Tibial nerve (tissue), 4 donors: ENCODE measurements at regions not wholly inside any gene's neighbourhood (a gene's known extent, or its start where the extent isn't known, plus 50 kb on each side); places are given as distances from the start of the nearest gene placed in this dataset.

Source experiments
- DNase-seq, 2 donors: peaks; one replicate each; pipeline ENCODE4 v3.0.0-alpha.2; 2019; ENCODE audit warnings: low spot score in 2 of 2
- H3K27ac ChIP-seq, 4 donors: fragments of 200-600 bp; sonication (generic) in 3 of 4; one replicate each; pipeline ENCODE4 v1.5.1; 2017 to 2019; ENCODE audit warnings: mild to moderate bottlenecking in 1 of 4
- H3K27me3 ChIP-seq, 2 donors: fragments of 200-600 bp; sonication (generic) in 1 of 2; one replicate each; pipeline versions ENCODE4 v1.5.1 to v1.6.0; 2017 to 2019
- H3K36me3 ChIP-seq, 3 donors: fragments of 200-600 bp; sonication (generic); one replicate each; pipeline ENCODE4 v1.5.1; 2018 to 2019
- H3K4me1 ChIP-seq, 4 donors: fragments of 200-600 bp; sonication (generic) in 3 of 4; one replicate each; pipeline ENCODE4 v1.5.1; 2017 to 2019
- H3K4me3 ChIP-seq, 4 donors: fragments of 200-600 bp; sonication (generic) in 3 of 4; one replicate each; pipeline ENCODE4 v1.5.1; 2017 to 2019; ENCODE audit warnings: mild to moderate bottlenecking in 1 of 4, moderate library complexity in 1 of 4
- H3K9me3 ChIP-seq, 4 donors: fragments of 200-600 bp; sonication (generic) in 3 of 4; one replicate each; pipeline ENCODE4 v1.5.1; 2017 to 2019
- EP300 ChIP-seq, 2 donors: sonication (generic); formaldehyde crosslinking; IDR thresholded peaks; one replicate each; pipeline ENCODE4 v1.6.1; 2017; ENCODE audit warnings: antibody characterized with exemption in 2 of 2, mild to moderate bottlenecking in 1 of 2
- POLR2A ChIP-seq, 2 donors: fragments of 450-650 bp; IDR thresholded peaks; one replicate each; pipeline ENCODE4 v1.6.1; 2017; ENCODE audit warnings: antibody characterized with exemption in 2 of 2, mild to moderate bottlenecking in 2 of 2, moderate library complexity in 2 of 2
- WGBS, 2 donors: methylation state at CpG; one replicate each; pipeline ENCODE4 v1.1.5; 2018; 5-methylcytosine and 5-hydroxymethylcytosine counted together
- TF ChIP-seq, protein P1 (sequence below), 5 experiments: fragments of 200-600 bp in 3 of 5; fragments of 450-650 bp in 2 of 5; sonication (generic) in 3 of 5; IDR thresholded peaks; one replicate each; pipeline ENCODE4 v1.5.1; 2016 to 2019; ENCODE audit warnings: antibody characterized with exemption in 5 of 5, mild to moderate bottlenecking in 3 of 5, moderate library complexity in 2 of 5

DNA sequence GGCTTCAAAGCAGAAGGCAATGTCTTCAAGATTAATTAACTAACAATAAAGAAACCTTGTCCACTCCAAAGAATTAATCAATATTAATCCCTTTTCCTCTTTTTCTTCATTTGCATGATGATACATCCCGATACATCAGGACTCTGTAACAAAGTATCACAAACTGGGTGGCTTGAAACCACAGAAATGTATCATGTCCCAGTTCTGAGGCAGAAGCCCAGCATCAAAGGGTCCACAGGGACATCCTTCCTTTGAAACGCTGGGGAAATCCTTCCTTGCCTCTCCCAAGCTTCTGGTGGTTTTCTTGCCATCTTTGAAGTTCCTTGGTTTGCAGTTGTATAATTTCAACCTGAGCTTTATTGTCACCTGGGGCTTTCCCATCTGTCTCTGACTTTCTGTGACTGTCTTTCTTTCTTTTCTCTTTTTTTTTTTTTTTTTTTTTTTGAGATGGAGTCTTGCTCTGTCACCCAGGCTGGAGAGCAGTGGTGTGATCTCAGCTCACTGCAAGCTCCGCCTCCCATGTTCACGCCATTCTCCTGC lies 210.2 kb upstream of the ADARB2 start:
- Histone ChIP-seq H3K36me3 (no peaks in the 10 kb centered on the region), H3K9me3 (peaks cover 0 to 3% (median 0%) of the 10 kb centered on the region in 4 donors), H3K27me3 (no peaks in the 10 kb centered on the region), H3K4me1 (no peaks in the 10 kb centered on the region), H3K27ac (no peak overlapping the region), H3K4me3 (no peak overlapping the region)
- TF ChIP-seq EP300 (IDR thresholded peaks at IDR 0.05): no peak
- TF ChIP-seq POLR2A (IDR thresholded peaks at IDR 0.05): no peak
- no peak for DNase-seq
- WGBS, 2 donors: 83 to 91% methylated on average over 4 of the region's 4 CpGs

DNA sequence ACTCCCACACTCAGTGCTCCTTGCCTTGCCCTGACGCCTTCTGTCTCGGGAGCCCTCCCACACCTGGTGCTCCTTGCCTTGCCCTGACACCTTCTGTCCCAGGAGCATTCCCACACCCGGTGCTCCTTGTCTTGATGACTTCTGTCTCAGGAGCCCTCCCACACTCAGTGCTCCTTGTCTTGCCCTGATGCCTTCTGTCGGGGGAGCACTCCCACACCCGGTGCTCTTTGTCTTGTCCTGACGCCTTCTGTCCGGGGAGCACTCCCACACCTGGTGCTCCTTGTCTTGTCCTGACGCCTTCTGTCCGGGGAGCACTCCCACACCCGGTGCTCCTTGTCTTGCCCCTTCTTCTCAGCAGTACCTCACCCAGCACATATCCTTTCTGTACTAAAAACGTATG lies 207.2 kb upstream of the ADARB2 start:
- H3K4me3 ChIP-seq: no peak overlapping the region
- WGBS, 2 donors: 82% methylated on average over 11 of the region's 11 CpGs
- no peaks in the 10 kb centered on the region for H3K4me1 ChIP-seq
- H3K36me3 ChIP-seq: no peaks in the 10 kb centered on the region
- no peak for DNase-seq
- TF ChIP-seq EP300 (IDR thresholded peaks at IDR 0.05): no peak
- TF ChIP-seq, protein P1, sequence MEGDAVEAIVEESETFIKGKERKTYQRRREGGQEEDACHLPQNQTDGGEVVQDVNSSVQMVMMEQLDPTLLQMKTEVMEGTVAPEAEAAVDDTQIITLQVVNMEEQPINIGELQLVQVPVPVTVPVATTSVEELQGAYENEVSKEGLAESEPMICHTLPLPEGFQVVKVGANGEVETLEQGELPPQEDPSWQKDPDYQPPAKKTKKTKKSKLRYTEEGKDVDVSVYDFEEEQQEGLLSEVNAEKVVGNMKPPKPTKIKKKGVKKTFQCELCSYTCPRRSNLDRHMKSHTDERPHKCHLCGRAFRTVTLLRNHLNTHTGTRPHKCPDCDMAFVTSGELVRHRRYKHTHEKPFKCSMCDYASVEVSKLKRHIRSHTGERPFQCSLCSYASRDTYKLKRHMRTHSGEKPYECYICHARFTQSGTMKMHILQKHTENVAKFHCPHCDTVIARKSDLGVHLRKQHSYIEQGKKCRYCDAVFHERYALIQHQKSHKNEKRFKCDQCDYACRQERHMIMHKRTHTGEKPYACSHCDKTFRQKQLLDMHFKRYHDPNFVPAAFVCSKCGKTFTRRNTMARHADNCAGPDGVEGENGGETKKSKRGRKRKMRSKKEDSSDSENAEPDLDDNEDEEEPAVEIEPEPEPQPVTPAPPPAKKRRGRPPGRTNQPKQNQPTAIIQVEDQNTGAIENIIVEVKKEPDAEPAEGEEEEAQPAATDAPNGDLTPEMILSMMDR (IDR thresholded peaks at IDR 0.05): no peak
- TF ChIP-seq POLR2A (IDR thresholded peaks at IDR 0.05): no peak
- H3K27ac ChIP-seq: no peak overlapping the region
- H3K9me3 ChIP-seq: no peaks in the 10 kb centered on the region
- H3K27me3 ChIP-seq: no peaks in the 10 kb centered on the region

DNA sequence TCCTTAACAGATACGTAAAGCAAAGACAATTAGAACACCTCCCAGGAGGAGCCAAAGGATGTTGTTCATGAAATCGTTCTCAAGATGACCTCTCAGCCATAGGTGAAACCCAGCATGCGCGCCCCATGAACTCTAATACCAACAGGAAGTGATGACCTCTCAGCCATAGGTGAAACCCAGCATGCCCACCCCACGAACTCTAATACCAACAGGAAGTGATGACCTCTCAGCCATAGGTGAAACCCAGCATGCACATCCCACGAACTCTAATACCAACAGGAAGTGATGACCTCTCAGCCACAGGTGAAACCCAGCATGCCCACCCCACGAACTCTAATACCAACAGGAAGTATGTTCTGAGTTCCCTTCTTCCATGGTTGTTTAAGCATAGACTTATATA lies 205.2 kb upstream of the ADARB2 start:
- Histone ChIP-seq H3K9me3 (no peaks in the 10 kb centered on the region), H3K4me1 (no peaks in the 10 kb centered on the region), H3K36me3 (no peaks in the 10 kb centered on the region), H3K4me3 (no peak overlapping the region), H3K27me3 (no peaks in the 10 kb centered on the region), H3K27ac (no peak overlapping the region)
- DNase-seq: no peak
- TF ChIP-seq EP300 (IDR thresholded peaks at IDR 0.05): no peak
- TF ChIP-seq, protein P1 (IDR thresholded peaks at IDR 0.05): no peak
- TF ChIP-seq POLR2A (IDR thresholded peaks at IDR 0.05): no peak
- WGBS, 2 donors: 46 to 47% methylated on average over 7 of the region's 7 CpGs

DNA sequence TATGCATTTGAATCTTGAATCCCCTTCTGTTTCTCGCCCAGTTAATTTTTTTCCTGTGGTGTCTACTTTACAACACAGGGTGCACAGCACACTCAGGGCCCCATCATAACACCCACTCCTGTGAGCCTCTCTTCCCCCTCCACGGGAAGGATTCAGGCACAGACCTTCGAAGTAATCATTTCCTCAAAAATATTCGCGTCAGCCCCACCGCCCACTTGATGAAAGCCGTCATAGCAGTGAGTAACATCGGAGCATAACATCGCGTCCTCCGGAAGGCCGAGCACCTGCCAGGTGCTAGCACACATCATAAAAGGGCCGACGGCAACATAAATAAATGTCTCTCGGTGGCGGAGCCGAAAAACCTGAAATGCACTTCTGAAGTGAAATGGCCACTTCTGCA lies 201.7 kb upstream of the ADARB2 start:
- H3K4me3 ChIP-seq: no peak overlapping the region
- H3K4me1 ChIP-seq: no peaks in the 10 kb centered on the region
- DNase-seq: no peak
- WGBS, 2 donors: 79 to 80% methylated on average over 17 of the region's 17 CpGs
- no peaks in the 10 kb centered on the region for H3K36me3 ChIP-seq
- no peaks in the 10 kb centered on the region for H3K27me3 ChIP-seq
- no peaks in the 10 kb centered on the region for H3K9me3 ChIP-seq
- no peak for TF ChIP-seq POLR2A (IDR thresholded peaks at IDR 0.05)
- TF ChIP-seq, protein P1 (IDR thresholded peaks at IDR 0.05): no peak
- no peak for TF ChIP-seq EP300 (IDR thresholded peaks at IDR 0.05)
- H3K27ac ChIP-seq: no peak overlapping the region

DNA sequence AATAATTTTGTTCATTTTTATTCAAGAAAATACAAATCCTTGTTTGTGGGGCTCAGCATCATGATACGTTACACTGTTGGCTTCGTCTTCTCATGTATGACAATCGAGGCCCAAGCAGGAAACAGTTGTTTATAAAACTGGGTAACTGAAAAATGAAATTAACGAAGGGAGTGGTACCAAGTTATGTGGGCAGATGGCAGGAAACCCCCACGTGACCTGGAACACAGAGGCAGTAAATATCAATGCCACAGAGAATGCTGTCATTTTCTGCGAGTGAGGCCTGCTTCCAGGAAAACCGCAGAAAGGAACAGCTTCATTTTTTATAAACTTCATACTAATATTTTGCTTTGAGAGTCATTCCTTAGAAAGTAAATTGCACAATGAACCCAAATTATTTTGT lies 201.0 kb upstream of the ADARB2 start:
- WGBS, 2 donors: 55 to 58% methylated on average over 7 of the region's 7 CpGs
- Histone ChIP-seq H3K4me3 (no peak overlapping the region), H3K27ac (no peak overlapping the region), H3K9me3 (no peaks in the 10 kb centered on the region), H3K4me1 (no peaks in the 10 kb centered on the region), H3K36me3 (no peaks in the 10 kb centered on the region), H3K27me3 (no peaks in the 10 kb centered on the region)
- no peak for DNase-seq
- TF ChIP-seq, protein P1 (IDR thresholded peaks at IDR 0.05): no peak
- TF ChIP-seq POLR2A (IDR thresholded peaks at IDR 0.05) (no peak), EP300 (IDR thresholded peaks at IDR 0.05) (no peak)

DNA sequence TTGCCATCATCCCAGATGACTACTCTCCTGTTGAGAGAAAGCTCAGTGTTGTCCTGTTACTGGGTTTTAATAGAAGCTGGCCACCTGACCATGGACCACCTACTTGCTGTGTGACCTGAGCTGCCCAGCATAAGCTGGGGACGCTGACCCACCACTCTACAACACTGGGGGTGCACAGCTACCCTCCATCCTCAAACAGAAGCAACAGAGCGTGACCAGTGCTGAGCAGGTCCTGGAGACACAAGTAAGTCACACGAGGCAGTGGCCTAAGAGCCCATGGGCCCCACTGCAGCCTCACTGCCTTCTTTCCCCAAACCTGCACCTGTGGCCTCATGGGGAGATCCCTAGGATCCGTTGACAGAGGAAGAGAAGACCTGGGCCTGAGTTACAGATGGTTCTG lies 198.6 kb upstream of the ADARB2 start:
- Histone ChIP-seq H3K27ac (no peak overlapping the region), H3K36me3 (no peaks in the 10 kb centered on the region), H3K4me3 (no peak overlapping the region), H3K4me1 (peaks cover 0 to 4% (median 0%) of the 10 kb centered on the region in 4 donors), H3K27me3 (no peaks in the 10 kb centered on the region), H3K9me3 (no peaks in the 10 kb centered on the region)
- no peak for TF ChIP-seq POLR2A (IDR thresholded peaks at IDR 0.05)
- TF ChIP-seq EP300 (IDR thresholded peaks at IDR 0.05): no peak
- TF ChIP-seq, protein P1 (IDR thresholded peaks at IDR 0.05): no peak
- no peak for DNase-seq
- WGBS, 2 donors: 77 to 87% methylated on average over 4 of the region's 4 CpGs
